GM13976 (cell line): ENCODE measurements at regions not wholly inside any gene's neighbourhood (a gene's known extent, or its start where the extent isn't known, plus 50 kb on each side); places are given as distances from the start of the nearest gene placed in this dataset.

Experiments used
- DNase-seq: peaks from one replicate; pipeline ENCODE4 v3.0.0; 2012; ENCODE audit warnings: low spot score
- CTCF ChIP-seq: IDR thresholded peaks from 2 replicates; pipeline ENCODE4 v1.5.1; 2012; ENCODE audit warnings: borderline replicate concordance, mild to moderate bottlenecking; ENCODE audit not compliant: insufficient read depth; ENCODE audit errors: extremely low read depth, missing control alignments, control extremely low read depth
- in situ Hi-C: fragments of 300-500 bp; cut with MboI; formaldehyde crosslinking; loops from one replicate; pipeline ENCODE4 v1.12.0; 2022; ENCODE audit warnings: low sequenced_read_pairs, mixed read lengths, inconsistent platforms; ENCODE audit not compliant: unreplicated experiment

- TF ChIP-seq CTCF = no peak
- in situ Hi-C loops = no loop called here
- no peak for DNase-seq
Measured at GRCh38 chr9:22590336-22591033, 143.9 kb downstream of the DMRTA1 start.

GRCh38 chr9:22595805-22596204 is 149.2 kb downstream of the DMRTA1 start:
- in situ Hi-C loops = no loop called here
- DNase-seq = no peak
- TF ChIP-seq CTCF = no peak

- TF ChIP-seq CTCF = no peak
- DNase-seq = no peak
- in situ Hi-C loops = no loop called here
Measured at GRCh38 chr9:22617156-22617555, 170.5 kb downstream of the DMRTA1 start.

- in situ Hi-C loops = no loop called here
- no peak for TF ChIP-seq CTCF
- DNase-seq = no peak
Measured at GRCh38 chr9:22622815-22623214, 176.2 kb downstream of the DMRTA1 start.

GRCh38 chr9:22623236-22623635 is 176.6 kb downstream of the DMRTA1 start:
- DNase-seq = no peak
- in situ Hi-C loops = no loop called here
- TF ChIP-seq CTCF = no peak

- in situ Hi-C loops = no loop called here
- DNase-seq = no peak
- no peak for TF ChIP-seq CTCF
Measured at GRCh38 chr9:22625540-22625939, 178.9 kb downstream of the DMRTA1 start.
